Omental fat pad (tissue), 3 donors: ENCODE measurements at regions not wholly inside any gene's neighbourhood (a gene's known extent, or its start where the extent isn't known, plus 50 kb on each side); places are given as distances from the start of the nearest gene placed in this dataset. TPM values are rescaled to one million over a fixed set of nuclear protein-coding genes. Genes with fewer than 3 reads are reported as not detected.

ENCODE experiments used
- ATAC-seq: fragments of 150-250 bp; one replicate; pipeline ENCODE4 v1.9.1; 2016; ENCODE audit warnings: mild to moderate bottlenecking, moderate library complexity; ENCODE audit not compliant: low FRiP score
- DNase-seq: peaks from one replicate; pipeline ENCODE4 v3.0.0-alpha.2; 2019; ENCODE audit warnings: low spot score
- small RNA-seq: library from RNA; depleted of rRNA; stranded (forward); fragments of <200 nt; gene quantifications from one replicate; pipeline ENCODE3, GENCODE V24; 2016
- TF ChIP-seq, protein P1 (sequence below), 3 donors: fragments of 450-650 bp; IDR thresholded peaks; one replicate each; pipeline ENCODE4 v1.5.1; 2016 to 2017; ENCODE audit warnings: antibody characterized with exemption in 3 of 3, mild to moderate bottlenecking in 3 of 3, moderate library complexity in 2 of 3

DNA sequence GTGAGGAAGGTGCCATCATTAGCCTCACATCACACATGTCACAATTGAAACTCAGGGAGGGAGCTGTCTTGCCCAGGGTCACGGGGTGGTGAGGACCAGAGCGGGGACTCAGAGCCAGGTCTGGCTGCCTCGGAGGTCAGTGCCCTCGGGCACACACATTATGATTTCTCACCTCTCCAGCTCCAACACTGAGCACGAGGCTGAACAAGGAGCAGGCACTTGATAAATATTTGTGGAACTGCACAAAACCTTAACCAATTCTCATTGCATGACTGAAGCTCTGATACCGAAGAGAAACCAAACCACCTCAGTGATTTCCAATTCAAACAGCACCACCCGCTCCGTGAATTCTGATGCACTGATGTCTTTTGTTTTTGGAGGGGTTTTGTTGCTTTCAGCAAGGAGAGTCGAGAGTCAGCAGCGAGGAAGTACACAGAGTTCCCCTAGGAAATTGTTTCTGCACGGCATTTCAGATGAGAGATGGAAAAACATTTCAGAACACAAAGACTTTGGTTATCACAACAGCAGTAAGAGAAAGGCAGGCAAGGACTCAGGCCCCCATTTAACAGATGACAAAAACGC lies 55.3 kb upstream of the ZMIZ1 start:
- ATAC-seq (no peak), DNase-seq (no peak)
- TF ChIP-seq, protein P1, sequence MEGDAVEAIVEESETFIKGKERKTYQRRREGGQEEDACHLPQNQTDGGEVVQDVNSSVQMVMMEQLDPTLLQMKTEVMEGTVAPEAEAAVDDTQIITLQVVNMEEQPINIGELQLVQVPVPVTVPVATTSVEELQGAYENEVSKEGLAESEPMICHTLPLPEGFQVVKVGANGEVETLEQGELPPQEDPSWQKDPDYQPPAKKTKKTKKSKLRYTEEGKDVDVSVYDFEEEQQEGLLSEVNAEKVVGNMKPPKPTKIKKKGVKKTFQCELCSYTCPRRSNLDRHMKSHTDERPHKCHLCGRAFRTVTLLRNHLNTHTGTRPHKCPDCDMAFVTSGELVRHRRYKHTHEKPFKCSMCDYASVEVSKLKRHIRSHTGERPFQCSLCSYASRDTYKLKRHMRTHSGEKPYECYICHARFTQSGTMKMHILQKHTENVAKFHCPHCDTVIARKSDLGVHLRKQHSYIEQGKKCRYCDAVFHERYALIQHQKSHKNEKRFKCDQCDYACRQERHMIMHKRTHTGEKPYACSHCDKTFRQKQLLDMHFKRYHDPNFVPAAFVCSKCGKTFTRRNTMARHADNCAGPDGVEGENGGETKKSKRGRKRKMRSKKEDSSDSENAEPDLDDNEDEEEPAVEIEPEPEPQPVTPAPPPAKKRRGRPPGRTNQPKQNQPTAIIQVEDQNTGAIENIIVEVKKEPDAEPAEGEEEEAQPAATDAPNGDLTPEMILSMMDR (IDR thresholded peaks at IDR 0.05), result no peak

DNA sequence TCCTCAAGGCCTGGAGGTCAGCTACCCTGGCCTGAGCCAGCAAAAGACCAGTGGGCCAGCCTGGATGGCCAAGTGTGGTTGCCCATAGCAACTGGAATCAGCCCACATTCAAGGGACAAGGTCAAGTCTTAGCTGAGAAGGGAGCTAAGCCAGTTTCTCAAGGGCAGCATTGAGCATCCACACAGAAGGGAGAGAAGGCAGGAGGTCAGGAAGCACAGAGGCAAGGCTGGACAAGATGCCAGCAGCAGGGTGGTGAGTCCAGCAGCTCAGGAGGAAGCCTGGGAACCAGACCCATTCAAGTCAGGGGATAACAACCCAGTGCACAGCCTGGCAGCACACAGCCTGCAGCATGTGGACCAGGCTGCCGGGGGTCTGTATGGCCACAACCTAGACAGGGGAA lies 54.0 kb upstream of the ZMIZ1 start:
- TF ChIP-seq, protein P1 (IDR thresholded peaks at IDR 0.05), result no peak
- ATAC-seq (no peak), DNase-seq (no peak)

DNA sequence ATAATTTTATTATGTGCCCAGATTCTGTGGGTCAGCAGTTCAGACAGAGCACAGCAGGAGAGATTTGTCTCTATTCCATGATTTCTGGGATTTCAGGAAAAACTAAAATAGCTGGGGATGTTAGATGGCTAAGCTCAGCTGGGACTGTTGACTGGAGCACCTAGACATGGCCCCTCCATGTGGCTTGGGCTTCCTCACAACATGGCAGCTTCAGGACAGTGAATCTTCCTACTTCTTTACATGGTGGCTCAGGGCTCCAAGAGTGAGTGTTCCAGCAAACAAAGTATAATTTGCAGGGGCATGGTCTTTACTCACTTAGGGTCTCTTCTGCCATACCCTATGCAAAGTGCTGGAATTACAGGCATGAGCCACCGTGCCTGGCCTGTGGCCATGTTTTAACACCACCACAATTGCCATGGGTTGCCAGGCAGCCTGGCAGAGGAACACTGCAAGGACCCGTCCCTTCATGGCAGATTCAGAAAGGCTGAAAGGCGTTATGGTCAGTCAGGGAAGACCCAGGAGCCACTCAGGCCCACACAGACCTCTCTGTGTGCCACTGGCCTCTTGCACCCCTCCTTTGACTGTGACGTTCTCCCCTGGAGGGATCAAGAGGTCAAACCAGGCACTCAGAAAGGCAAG lies 50.8 kb upstream of the ZMIZ1 start:
- no peak for ATAC-seq
- TF ChIP-seq, protein P1 (IDR thresholded peaks at IDR 0.05), result no peak
- no peak for DNase-seq

DNA sequence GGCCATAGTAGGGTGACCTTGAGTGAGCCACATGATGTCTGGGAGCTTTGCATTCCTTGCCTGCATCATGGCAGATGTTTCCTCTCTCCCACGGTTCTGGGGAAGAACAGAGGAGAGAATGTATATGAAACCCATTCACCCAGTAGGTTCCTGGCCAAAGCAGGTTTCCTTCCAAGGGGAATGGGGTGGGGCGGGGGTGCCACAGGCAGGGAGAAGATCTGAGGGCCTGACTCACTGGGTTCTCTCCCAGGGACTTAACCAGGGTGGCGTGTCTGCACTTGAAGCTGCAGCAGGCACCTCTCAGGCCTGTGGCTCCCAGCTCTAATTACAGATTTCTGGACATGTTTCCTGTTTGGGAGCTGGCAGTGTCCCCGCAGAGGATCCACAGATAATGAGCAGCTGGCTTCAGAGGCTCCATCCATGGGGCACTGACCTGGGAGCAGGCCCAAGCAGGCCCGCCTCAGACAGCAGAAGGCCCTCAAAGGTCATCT lies 50.2 kb upstream of the ZMIZ1 start:
- ATAC-seq (no peak), DNase-seq (no peak)
- TF ChIP-seq, protein P1 (IDR thresholded peaks at IDR 0.05), result no peak

Small RNA genes in the stretch of these regions (small RNA-seq; reads per million reads assigned to genes)
- gene RF00056, result not detected
